ENCODE measurements at regions not wholly inside any gene's neighbourhood (a gene's known extent, or its start where the extent isn't known, plus 50 kb on each side); places are given as distances from the start of the nearest gene placed in this dataset.

DNA sequence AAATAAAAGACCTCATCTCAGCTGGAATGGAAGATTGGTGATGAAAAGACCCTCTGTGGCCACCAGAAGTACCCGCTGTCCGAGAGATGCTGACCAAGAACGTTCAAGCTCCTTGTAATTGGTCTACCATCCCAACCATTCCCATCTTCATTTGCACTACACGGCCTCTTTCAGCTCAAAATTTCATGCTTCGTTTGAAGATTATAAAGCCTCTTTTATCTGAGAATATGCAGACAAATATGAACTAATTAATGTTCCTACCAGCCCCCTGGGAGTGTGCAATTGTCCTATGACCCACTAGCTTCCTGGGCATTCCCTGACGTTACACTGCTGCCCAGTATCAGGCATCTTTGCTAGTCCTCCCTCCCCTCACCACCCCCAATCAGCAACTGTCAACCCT, 583.7 kb downstream of the MID1IP1 start:
- CTCF ChIA-PET: no interaction called here
- TF ChIP-seq, protein P1, sequence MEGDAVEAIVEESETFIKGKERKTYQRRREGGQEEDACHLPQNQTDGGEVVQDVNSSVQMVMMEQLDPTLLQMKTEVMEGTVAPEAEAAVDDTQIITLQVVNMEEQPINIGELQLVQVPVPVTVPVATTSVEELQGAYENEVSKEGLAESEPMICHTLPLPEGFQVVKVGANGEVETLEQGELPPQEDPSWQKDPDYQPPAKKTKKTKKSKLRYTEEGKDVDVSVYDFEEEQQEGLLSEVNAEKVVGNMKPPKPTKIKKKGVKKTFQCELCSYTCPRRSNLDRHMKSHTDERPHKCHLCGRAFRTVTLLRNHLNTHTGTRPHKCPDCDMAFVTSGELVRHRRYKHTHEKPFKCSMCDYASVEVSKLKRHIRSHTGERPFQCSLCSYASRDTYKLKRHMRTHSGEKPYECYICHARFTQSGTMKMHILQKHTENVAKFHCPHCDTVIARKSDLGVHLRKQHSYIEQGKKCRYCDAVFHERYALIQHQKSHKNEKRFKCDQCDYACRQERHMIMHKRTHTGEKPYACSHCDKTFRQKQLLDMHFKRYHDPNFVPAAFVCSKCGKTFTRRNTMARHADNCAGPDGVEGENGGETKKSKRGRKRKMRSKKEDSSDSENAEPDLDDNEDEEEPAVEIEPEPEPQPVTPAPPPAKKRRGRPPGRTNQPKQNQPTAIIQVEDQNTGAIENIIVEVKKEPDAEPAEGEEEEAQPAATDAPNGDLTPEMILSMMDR (IDR thresholded peaks at IDR 0.05; ENCODE audit: insufficient read depth, low read length, missing control alignments): no peak
- DNase-seq (ENCODE audit: low read depth, low spot score): no peak
- no peak overlapping the region for H3K4me3 ChIP-seq (ENCODE audit: low read depth, low read length)
- POLR2A ChIA-PET: no interaction called here

DNA sequence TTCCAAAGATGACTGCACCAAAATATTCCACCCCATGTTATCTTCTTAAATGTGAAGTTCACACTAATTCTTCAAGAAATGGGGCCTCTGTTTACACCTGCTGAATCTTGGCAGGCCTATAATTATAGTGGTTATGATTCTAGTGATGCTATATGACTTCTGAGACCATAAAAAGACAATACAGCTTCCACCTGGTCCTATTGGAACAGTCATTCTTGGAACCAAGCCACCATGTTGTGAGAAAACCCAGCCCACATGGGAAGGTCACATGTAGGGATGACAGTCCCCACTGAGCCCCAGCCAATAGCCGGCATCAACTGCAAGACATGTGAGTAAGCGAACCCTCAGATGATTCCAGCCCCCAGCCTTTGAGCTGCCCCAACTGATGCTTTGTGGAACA, 587.5 kb downstream of the MID1IP1 start:
- ChIA-PET CTCF (no interaction called here), POLR2A (no interaction called here)
- TF ChIP-seq, protein P1 (IDR thresholded peaks at IDR 0.05; ENCODE audit: insufficient read depth, low read length, missing control alignments): no peak
- no peak overlapping the region for H3K4me3 ChIP-seq (ENCODE audit: low read depth, low read length)
- no peak for DNase-seq (ENCODE audit: low read depth, low spot score)

DNA sequence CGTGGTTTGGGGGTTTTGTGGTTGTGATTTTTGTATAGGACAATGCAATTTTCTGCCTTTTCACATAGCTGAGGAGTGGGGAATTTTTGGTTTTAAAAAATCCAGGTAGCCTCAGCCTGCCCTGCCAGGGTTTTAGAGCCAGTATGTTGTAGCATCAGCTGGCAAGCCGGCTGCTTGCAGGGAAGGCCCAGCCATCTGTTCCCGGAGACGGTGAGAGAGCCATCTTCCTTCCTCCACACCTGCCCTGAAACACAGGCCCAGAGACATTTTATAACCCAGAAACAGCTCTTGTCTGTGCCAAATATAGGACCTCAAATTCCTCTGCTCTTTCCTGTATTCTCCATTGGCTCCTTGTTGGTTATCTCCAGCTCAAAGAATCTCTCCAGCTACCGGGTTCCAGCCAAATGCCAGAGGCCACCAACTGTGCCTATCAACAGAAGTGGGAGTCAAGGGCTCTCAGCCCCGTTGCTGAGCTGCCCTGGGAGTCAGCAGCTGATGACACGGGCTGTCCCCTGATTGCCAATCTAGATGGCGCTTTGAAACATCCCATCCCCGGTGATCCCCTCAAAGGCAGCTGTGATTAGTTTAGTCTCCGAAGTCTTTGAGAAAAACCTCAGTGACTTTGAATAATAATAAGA, 595.2 kb downstream of the MID1IP1 start:
- POLR2A ChIA-PET: no interaction called here
- no peak for DNase-seq (ENCODE audit: low read depth, low spot score)
- CTCF ChIA-PET: no interaction called here

DNA sequence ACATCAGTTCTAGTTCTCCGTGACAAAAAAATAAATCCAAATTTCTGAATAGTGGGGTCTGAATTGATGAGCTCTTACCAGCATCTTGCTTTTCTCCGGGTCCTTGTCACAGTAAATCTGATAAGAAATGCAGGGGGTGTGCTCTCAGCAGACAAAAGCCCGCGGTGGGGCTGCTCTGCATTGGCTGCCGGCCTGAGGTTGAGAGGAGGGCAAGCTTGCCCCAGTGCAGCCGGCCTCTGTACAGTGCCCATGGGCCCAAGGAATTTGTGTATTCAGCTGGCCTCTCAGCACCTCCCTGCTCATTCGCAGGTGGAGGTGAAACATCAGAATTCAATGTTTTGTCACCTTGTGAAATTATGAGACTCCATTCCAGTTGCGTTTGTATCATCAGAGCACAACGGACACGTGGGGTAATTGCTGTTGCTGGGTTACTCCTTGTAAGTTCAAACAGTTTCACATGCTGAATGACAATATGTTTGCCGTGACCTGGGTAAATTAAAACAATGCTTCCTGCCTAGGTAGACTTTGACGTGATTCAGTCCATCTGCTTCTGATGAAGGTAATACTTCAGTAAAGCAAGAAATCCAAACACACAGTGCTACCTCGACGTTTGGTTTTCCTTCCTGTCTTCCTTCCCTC, 596.4 kb downstream of the MID1IP1 start:
- no peak for DNase-seq (ENCODE audit: low read depth, low spot score)
- ChIA-PET CTCF (no interaction called here), POLR2A (no interaction called here)
- H3K4me3 ChIP-seq (ENCODE audit: low read depth, low read length): no peak overlapping the region
- TF ChIP-seq, protein P1 (IDR thresholded peaks at IDR 0.05; ENCODE audit: insufficient read depth, low read length, missing control alignments): no peak

More for the DNA sequence above, 595.2 kb downstream of the MID1IP1 start:
- H3K4me3 ChIP-seq (ENCODE audit: low read depth, low read length): no peak overlapping the region
- TF ChIP-seq, protein P1 (IDR thresholded peaks at IDR 0.05; ENCODE audit: insufficient read depth, low read length, missing control alignments): no peak

DNA sequence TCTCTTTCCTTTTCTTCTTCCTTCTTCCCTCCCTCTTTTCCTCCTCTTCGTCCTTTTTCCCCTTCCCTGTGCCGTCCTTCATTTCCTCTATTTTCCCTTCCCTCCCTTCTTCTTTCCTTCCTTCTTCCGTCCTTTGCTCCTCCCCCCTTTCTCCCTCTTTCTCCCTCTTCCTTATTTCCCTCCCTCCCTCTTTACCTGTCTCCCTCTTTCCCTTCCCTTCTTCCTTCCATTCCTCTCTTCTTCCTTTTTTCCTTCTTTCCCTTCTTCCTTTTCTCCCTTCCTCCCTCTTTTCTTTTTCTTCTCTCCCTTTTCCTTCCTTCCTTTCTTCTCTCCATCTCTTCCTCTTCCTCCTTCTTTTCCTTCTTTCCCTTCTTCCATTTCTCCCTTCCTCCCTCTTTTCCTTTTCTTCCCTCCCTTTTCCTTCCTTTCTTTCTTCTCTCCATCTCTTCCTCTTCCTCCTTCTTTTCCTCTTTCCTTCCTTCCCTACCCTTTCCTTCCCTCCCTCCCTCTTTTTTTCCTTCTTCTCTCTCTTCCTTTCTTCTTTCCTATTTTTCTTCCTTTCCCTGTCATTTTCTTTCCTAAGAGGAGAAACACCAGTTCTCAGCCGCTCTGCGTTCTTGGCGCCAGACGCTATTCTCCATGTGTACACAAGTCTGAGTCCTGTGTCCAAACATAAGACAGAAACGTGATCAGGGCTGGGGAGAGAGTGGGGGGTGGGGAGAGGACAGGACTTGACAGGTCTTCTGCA, 597.1 kb downstream of the MID1IP1 start:
- no peak for DNase-seq (ENCODE audit: low read depth, low spot score)
- TF ChIP-seq, protein P1 (IDR thresholded peaks at IDR 0.05; ENCODE audit: insufficient read depth, low read length, missing control alignments): no peak
- POLR2A ChIA-PET: no interaction called here
- CTCF ChIA-PET: no interaction called here
- H3K4me3 ChIP-seq (ENCODE audit: low read depth, low read length): no peak overlapping the region

DNA sequence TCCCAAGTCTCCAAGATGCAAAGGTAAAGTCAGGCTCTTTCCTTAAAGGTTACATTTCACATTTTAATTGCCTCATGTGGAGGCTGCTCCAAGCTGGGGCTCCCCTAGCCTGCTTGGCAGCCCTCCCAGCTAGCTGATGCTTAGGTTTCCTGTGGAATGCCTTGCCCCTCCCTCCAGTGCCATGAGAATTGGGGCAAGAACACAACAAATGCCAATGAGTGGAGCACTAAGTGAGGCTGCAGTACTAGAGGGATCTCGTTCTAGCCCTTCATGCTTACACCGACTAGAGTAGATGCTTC, 597.7 kb downstream of the MID1IP1 start:
- ChIA-PET CTCF (no interaction called here), POLR2A (no interaction called here)
- H3K4me3 ChIP-seq (ENCODE audit: low read depth, low read length): no peak overlapping the region
- no peak for DNase-seq (ENCODE audit: low read depth, low spot score)
- TF ChIP-seq, protein P1 (IDR thresholded peaks at IDR 0.05; ENCODE audit: insufficient read depth, low read length, missing control alignments): no peak
